Fibroblast of lung (primary cell): ENCODE measurements at regions not wholly inside any gene's neighbourhood (a gene's known extent, or its start where the extent isn't known, plus 50 kb on each side); places are given as distances from the start of the nearest gene placed in this dataset.

ENCODE experiments used
- EZH2 ChIP-seq: IDR thresholded peaks from 2 replicates; pipeline ENCODE4 v1.5.1; 2012; ENCODE audit warnings: low read length, control low read depth, mild to moderate bottlenecking; ENCODE audit errors: missing control alignments
- TF ChIP-seq, protein P1 (sequence below), 2 donors: IDR thresholded peaks in 1 of 2; conservative IDR thresholded peaks in 1 of 2; 1 replicate in 1 of 2; 2 replicates in 1 of 2; pipeline ENCODE4 v1.5.1; 2011 to 2012; ENCODE audit warnings: low read length in 2 of 2, control low read depth in 1 of 2, inconsistent platforms in 1 of 2, low read depth in 1 of 2, mild to moderate bottlenecking in 1 of 2

GRCh38 chr6:26312096-26312463 lies 52.9 kb upstream of the BTN3A2 start:
- TF ChIP-seq EZH2, result no peak
- TF ChIP-seq, protein P1, sequence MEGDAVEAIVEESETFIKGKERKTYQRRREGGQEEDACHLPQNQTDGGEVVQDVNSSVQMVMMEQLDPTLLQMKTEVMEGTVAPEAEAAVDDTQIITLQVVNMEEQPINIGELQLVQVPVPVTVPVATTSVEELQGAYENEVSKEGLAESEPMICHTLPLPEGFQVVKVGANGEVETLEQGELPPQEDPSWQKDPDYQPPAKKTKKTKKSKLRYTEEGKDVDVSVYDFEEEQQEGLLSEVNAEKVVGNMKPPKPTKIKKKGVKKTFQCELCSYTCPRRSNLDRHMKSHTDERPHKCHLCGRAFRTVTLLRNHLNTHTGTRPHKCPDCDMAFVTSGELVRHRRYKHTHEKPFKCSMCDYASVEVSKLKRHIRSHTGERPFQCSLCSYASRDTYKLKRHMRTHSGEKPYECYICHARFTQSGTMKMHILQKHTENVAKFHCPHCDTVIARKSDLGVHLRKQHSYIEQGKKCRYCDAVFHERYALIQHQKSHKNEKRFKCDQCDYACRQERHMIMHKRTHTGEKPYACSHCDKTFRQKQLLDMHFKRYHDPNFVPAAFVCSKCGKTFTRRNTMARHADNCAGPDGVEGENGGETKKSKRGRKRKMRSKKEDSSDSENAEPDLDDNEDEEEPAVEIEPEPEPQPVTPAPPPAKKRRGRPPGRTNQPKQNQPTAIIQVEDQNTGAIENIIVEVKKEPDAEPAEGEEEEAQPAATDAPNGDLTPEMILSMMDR (conservative IDR thresholded peaks at IDR 0.05 in 1 of 2, IDR thresholded peaks at IDR 0.05 in 1 of 2; ENCODE audit: low read depth in 1 of 2, low read length in 2 of 2), result no peak
